Activated B cell treated with CpG ODN at 0.5 μM for 24 hours (primary cell): ENCODE measurements at regions not wholly inside any gene's neighbourhood (a gene's known extent, or its start where the extent isn't known, plus 50 kb on each side); places are given as distances from the start of the nearest gene placed in this dataset.
A peak's percentile ranks its signal among the peaks of the same experiment; 100 is the strongest.

Source experiments
- ATAC-seq: fragments of 200-7000 bp; cut with Tn5 transposase; one replicate; pipeline ENCODE4 v1.10.0; 2021; ENCODE audit warnings: low read depth, mild to moderate bottlenecking, moderate library complexity
- CTCF ChIA-PET: fragments of 350-600 bp; sonication (Branson Sonifier 250); formaldehyde crosslinking; loops from one replicate; lab custom pipeline; 2021; ENCODE audit warnings: antibody characterized with exemption; lab: Charles Lee
- POLR2A ChIA-PET: fragments of 350-600 bp; sonication (Branson Sonifier 250); formaldehyde crosslinking; loops from one replicate; lab custom pipeline; 2021; ENCODE audit warnings: antibody characterized with exemption; lab: Charles Lee
- DNase-seq: peaks from one replicate; pipeline ENCODE4 v3.0.0; 2022
- H3K27ac Mint-ChIP-seq: one replicate; pipeline ENCODE4 v1.8.0; 2020; ENCODE audit warnings: mixed read lengths
- H3K27me3 Mint-ChIP-seq: one replicate; pipeline ENCODE4 v1.8.0; 2021; ENCODE audit warnings: mixed read lengths
- H3K36me3 Mint-ChIP-seq: one replicate; pipeline ENCODE4 v1.8.0; 2021; ENCODE audit warnings: low read depth, mixed read lengths
- H3K4me1 Mint-ChIP-seq: one replicate; pipeline ENCODE4 v1.8.0; 2021; ENCODE audit warnings: mixed read lengths
- H3K4me3 Mint-ChIP-seq: one replicate; pipeline ENCODE4 v1.8.0; 2020; ENCODE audit warnings: mild to moderate bottlenecking, mixed read lengths
- H3K9me3 Mint-ChIP-seq: one replicate; pipeline ENCODE4 v1.8.0; 2020; ENCODE audit warnings: mixed read lengths
- intact Hi-C: fragments of 100-400 bp; cut with micrococcal nuclease; formaldehyde crosslinking; loops from one replicate; pipeline ENCODE4 v1.15.1; 2024
- TF ChIP-seq, protein P1 (sequence below): fragments of 200-600 bp; IDR thresholded peaks from one replicate; pipeline ENCODE4 v1.8.0; 2022; ENCODE audit warnings: antibody characterized with exemption, mild to moderate bottlenecking

DNA sequence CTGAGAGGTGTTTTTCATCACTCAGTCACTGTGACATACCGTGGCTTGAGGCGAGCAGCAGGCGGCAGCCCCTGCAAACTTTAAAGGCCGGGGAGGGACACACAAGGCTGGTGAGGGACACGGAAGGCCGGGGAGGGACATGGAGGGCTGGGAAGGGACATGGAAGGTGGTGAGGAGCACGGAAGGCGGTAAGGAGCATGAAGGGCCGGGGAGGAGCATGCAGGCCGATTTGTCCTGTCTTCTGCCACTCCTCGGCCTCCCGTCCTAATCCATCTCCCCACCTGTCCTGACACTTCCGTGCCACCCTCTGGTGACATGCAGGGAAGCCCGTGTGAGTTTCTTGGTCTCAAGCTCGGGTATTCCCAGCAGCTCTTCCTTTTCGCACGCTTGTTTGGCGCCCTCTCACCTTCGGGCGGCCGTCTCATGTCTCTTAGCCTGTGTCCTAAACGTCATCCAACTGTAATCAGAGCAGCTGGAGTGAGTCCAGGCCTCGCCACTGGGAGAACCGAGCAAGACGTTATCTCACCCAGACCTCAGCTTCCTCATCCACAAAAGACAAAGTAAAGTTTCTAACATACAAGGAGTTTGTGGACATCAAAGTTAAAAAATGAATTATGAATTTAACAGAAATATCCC, 126.5 kb downstream of the MRPL36 start:
- H3K9me3 Mint-ChIP-seq = peaks cover 4% of the 10 kb centered on the region
- no peak overlapping the region for H3K4me3 Mint-ChIP-seq
- TF ChIP-seq, protein P1, sequence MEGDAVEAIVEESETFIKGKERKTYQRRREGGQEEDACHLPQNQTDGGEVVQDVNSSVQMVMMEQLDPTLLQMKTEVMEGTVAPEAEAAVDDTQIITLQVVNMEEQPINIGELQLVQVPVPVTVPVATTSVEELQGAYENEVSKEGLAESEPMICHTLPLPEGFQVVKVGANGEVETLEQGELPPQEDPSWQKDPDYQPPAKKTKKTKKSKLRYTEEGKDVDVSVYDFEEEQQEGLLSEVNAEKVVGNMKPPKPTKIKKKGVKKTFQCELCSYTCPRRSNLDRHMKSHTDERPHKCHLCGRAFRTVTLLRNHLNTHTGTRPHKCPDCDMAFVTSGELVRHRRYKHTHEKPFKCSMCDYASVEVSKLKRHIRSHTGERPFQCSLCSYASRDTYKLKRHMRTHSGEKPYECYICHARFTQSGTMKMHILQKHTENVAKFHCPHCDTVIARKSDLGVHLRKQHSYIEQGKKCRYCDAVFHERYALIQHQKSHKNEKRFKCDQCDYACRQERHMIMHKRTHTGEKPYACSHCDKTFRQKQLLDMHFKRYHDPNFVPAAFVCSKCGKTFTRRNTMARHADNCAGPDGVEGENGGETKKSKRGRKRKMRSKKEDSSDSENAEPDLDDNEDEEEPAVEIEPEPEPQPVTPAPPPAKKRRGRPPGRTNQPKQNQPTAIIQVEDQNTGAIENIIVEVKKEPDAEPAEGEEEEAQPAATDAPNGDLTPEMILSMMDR = no peak
- H3K27me3 Mint-ChIP-seq = peaks cover 45% of the 10 kb centered on the region
- no peaks in the 10 kb centered on the region for H3K4me1 Mint-ChIP-seq
- DNase-seq = no peak
- ChIA-PET POLR2A (no interaction called here), CTCF (no interaction called here)
- H3K27ac Mint-ChIP-seq = peak overlapping the region; percentile 36
- ATAC-seq = no peak
- H3K36me3 Mint-ChIP-seq = no peaks in the 10 kb centered on the region
- intact Hi-C loops = no loop called here

DNA sequence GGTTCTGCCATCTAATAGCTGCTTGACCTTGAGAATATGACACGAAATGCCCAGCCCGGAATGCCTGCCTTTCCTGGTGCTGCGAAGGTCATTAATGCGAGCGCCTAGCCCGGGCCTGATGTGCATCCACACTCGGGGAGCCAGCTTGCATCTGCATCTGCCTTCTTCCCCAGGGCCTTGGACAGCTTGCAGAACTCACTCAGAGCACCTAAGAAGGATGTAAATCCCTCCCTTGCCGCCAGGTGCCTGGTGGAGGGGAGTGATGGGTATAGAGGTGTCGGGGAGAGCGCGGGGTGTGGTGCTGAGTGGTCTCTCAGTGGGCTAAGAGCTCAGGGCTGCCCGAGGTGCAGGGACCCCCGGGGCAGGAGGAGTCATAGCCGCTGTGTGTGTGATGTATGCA, 127.2 kb downstream of the MRPL36 start:
- Mint-ChIP-seq H3K36me3 (no peaks in the 10 kb centered on the region), H3K27me3 (peaks cover 44% of the 10 kb centered on the region), H3K4me1 (no peaks in the 10 kb centered on the region), H3K9me3 (peaks cover 2% of the 10 kb centered on the region), H3K27ac (no peak overlapping the region), H3K4me3 (no peak overlapping the region)
- TF ChIP-seq, protein P1 = no peak
- intact Hi-C loops = no loop called here
- DNase-seq (no peak), ATAC-seq (no peak)
- POLR2A ChIA-PET = no interaction called here
- CTCF ChIA-PET = no interaction called here

DNA sequence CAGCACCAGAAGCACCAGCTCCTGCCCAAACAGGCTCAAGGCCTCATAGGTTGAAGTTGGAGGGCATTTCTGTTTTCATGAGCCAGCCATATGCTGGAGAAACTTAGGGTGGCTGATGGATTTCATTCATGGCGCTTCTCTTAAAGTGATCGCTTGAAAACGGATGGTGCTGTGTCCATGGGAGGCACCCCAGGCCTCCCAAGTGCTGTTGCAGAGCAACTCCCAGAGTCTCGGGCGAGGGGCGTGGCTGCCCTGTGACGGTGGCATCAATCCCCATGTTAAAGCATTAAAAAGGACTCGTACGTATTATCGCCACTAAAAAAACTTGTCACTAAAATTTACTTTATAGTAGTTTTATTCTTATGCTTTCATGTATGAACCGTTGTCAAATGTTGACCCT, 128.3 kb downstream of the MRPL36 start:
- intact Hi-C loops = no loop called here
- ChIA-PET CTCF (no interaction called here), POLR2A (no interaction called here)
- H3K27ac Mint-ChIP-seq = no peak overlapping the region
- H3K4me1 Mint-ChIP-seq = peaks cover 5% of the 10 kb centered on the region
- H3K9me3 Mint-ChIP-seq = peaks cover 2% of the 10 kb centered on the region
- no peaks in the 10 kb centered on the region for H3K36me3 Mint-ChIP-seq
- ATAC-seq (no peak), DNase-seq (no peak)
- TF ChIP-seq, protein P1 = no peak
- peaks cover 47% of the 10 kb centered on the region for H3K27me3 Mint-ChIP-seq
- no peak overlapping the region for H3K4me3 Mint-ChIP-seq

DNA sequence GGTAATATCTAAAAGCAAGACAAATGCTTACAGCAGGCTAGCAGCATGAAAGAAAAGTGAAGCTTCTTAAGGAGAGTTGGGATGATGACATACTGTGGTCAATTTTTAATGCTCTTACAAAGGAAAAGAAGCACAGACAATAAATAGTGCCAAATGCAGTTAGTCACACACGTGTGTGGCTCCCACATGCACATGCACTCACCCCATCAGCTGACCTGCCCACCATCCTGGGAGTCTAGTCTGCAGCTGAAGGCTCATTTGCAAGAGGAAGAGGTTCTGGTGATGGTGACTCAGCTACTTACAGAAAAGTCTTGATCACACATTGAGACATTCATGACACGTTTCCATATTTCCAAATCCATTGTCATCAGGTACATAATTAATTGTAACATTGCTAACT, 129.3 kb downstream of the MRPL36 start:
- ATAC-seq = no peak
- intact Hi-C loops = no loop called here
- no peak for DNase-seq
- ChIA-PET POLR2A (no interaction called here), CTCF (no interaction called here)
- Mint-ChIP-seq H3K4me3 (no peak overlapping the region), H3K27ac (no peak overlapping the region), H3K27me3 (peaks cover 55% of the 10 kb centered on the region), H3K9me3 (peaks cover 2% of the 10 kb centered on the region), H3K4me1 (peaks cover 8% of the 10 kb centered on the region), H3K36me3 (no peaks in the 10 kb centered on the region)
- TF ChIP-seq, protein P1 = no peak

DNA sequence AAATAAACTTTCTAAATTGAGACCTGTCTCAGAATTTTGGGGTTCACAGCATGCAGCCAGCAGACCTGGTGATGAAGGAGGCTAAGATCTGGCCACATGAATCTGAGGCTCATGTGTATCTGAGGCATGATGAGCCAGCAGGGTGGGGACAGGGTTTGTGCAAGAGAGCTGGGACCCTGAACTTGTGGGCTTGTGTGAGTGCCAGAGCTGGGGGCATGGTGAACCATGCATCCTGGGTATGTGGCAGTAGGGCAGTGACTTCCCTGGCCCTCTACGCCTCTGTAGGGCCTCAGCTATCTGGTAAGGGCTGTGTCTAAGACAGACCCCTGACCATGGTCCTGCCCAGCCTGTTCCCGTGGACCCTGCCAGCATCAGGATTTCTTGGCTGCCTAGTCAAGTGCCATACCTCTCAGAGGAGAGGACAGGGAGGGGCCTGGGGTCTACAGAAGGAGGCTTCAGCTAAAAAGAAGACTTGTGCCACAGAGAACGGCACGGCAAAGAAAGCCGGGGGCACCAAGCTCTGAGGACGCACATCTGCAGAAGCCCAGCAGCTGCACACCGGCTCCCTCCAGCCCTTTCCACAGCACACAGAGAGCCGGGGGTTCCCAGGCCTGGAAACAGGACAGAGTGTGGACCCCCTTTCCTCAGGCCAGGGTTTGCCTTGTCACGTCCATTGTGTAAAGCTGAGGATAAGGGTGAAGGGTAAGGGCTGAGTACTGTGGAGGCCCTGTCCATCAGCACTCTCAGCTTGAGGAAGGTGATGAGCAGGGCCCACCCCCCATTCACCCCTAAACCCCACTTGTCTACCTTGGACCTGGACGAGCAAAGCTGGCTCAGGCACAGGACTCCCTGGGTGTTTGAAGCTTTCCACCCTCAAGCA, 130.1 kb downstream of the MRPL36 start:
- TF ChIP-seq, protein P1 = no peak
- POLR2A ChIA-PET = no interaction called here
- Mint-ChIP-seq H3K4me3 (no peak overlapping the region), H3K27ac (no peak overlapping the region), H3K27me3 (peaks cover 63% of the 10 kb centered on the region), H3K9me3 (peaks cover 2% of the 10 kb centered on the region), H3K4me1 (peaks cover 8% of the 10 kb centered on the region), H3K36me3 (no peaks in the 10 kb centered on the region)
- ATAC-seq = no peak
- CTCF ChIA-PET = no interaction called here
- intact Hi-C loops = loop anchor here (5.0 kb wide), 1 partner anchor 368 kb away; no protein-coding TSS in a partner anchor
- no peak for DNase-seq
